GM21717 (cell line): ENCODE measurements at regions not wholly inside any gene's neighbourhood (a gene's known extent, or its start where the extent isn't known, plus 50 kb on each side); places are given as distances from the start of the nearest gene placed in this dataset.
"Not testable (repeated sequence)": the region's sequence is repeated elsewhere in the genome, so short reads cannot be mapped to it uniquely, and the experiment has no call there.

ENCODE experiments used
- ATAC-seq: cut with Tn5 transposase; IDR thresholded peaks from one replicate; pipeline ENCODE4 v1.9.1; 2021; ENCODE audit warnings: mild to moderate bottlenecking, moderate library complexity; ENCODE audit not compliant: unreplicated experiment

DNA sequence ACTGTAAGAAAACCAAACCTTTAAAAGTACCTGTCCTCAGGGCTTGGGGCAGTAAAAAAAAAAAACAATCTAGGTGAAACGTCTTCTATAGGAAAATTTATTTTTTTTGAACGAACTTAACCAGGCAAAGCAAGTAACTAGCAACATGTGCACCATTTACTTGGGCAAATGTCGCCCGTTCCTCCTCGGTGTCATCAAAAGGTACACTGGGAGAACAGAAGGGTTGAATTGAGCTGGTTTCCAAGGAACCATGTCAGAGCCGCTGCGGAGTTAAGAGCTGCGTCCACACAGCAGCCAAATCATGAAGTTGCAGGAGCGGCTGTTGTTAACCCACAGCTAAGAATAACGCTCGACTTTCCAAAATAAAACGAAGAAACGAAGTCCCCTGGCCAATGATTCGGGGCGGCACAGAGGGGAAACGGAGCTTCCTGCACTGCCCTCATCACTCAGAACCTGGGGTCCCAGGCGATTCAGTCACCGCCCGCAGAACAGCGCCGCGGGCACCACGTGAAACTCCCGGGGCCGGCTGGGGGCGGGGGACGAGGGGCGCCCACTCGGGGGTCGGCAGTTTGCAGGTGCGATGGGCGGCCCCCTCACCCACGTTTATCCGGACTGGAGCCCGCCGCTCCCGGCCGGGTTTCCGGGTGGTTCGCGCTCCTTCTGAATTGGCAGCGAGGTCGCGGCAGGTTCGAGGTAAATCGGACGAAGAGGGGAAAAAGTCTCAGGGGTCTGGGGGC is 53.6 kb upstream of the PLGLB1 start:
- ATAC-seq, result not testable (repeated sequence)

DNA sequence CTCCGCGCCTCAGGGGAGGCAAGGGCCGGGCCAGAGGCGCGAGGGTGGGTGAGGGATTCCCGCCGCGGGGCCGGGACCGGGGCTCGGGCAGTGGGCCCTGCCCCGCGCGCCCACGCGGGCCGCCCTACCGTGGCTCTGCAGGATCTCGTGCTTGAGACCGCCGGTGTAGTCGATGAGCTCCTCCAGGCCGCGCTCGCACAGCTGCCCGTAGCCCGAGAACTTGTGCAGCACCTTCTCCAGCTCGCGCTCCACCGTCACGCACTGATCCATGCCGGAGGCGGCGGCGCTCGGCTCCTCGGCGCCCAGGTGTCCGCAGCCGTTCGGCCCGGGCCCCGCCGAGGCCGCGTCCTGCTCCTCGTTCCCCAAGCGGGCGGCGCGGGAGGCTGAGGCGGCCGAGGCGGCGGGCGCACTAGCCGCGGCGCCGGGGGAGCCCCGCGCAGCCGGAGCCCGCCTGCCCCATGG is 54.2 kb upstream of the PLGLB1 start:
- ATAC-seq, result peak; percentile 34

DNA sequence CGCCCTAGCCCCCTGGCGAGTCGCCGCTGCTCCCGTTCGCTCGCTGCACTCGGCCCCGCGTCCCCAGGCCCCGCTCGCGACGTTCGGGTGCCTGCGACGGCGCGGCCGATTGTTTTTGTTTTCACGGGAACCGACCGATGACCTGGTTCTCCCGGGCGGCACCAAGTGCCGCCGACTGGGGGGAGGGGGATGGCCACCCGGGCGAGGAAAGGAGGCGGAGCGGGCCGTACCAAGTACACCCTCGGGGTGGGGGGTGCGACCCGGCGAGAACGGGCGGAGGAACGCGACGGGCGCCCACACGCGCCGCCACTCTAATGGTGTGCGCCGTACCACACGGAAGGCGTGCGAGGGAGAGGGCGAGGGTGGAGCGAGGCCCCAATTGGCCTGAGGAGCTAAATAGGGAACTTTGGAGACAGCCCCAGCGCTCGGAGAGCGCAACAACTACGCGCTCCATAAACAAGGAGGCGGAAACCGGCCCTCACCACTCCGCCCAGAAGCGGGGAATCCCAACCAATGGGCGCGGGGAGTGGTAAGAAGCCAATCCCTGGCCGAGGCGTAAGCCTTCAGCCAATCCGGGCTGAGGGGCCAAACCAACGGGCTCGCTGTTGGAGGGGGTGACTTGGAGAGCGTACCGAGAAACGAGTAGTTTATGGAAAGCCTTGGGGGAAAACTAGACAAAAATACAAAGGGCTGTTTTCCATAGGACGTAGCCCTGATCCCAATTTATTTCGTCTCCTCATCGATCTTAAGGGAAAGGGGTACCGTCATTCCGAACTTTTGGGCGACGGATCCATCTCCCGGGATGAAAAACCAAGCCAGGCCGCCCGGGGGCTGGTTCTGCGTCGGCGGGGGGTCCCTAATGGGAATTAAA is 54.8 kb upstream of the PLGLB1 start:
- peak; percentile 95 for ATAC-seq

DNA sequence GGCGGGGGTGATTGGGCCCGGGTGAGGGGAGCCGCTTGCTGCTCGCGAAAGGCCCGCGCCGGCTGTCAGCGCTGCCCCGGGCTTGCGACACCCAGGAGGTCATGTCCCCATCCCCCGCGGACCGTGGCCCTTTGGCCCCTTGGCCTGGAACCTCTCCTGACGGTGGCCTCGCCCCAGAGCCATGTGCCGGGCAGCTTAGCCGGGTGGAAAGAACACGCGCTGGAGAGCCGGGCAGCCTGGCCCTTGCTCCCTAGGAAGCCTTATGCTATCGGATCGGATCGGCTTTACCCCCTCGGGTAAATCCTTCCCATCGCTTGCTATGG is 55.4 kb upstream of the PLGLB1 start:
- peak; percentile 10 for ATAC-seq

DNA sequence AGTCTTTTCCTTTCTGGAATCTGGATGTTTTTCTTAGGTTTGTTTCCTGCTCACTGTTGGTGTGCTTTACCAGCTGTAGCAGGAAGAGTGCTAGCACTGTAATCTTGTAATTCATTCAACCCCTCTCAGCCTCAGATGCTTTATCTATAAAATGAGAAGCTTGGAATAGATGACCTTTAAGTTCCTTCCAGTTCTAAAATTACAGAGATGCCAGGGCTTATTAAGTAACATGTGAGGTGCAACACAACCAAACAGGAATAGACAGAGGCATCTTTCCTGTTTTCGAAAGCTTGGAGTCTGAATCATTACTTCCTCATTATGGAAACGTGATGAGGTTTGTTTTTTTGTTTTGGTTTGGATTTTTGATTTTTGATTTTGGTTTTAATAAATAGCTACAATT is 60.1 kb upstream of the PLGLB1 start:
- not testable (repeated sequence) for ATAC-seq

DNA sequence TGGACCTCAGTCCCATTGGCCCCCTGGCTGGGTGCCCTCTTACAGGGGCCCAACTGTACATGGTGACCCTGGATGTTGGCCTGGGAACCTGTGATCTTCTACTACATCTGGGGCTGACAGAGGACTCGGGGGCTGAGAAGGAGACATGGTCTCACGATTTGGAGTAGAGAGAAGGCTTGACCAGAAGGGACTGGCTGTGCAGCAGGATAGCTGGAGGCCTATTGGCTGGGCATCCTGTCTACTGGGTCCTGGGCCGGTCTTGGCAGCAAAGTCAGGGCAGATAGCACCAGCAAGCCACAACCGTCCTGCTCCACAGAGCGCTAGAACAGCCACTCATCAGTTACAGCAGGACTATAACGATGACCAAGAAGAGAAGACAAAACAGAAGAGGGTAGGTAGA is 66.4 kb upstream of the PLGLB1 start:
- ATAC-seq, result not testable (repeated sequence)

DNA sequence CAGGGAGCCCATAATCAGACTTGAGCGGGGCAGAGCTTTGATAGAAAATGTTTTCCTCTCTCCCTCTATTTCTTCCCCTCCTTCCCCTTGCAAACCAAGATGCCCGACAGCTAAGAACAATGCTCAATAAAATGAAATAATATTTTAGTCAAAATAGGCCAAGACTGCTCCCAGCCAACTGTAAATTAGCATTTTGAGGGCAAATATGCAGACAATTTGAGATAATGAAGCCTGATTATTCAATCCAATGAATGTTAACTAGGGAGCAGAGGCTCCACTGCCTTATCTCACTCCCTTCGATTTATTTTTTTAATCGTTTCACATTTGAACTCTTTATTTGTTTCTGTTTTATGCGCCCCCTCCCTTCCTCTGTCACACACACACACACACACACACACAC is 67.8 kb upstream of the PLGLB1 start:
- not testable (repeated sequence) for ATAC-seq

DNA sequence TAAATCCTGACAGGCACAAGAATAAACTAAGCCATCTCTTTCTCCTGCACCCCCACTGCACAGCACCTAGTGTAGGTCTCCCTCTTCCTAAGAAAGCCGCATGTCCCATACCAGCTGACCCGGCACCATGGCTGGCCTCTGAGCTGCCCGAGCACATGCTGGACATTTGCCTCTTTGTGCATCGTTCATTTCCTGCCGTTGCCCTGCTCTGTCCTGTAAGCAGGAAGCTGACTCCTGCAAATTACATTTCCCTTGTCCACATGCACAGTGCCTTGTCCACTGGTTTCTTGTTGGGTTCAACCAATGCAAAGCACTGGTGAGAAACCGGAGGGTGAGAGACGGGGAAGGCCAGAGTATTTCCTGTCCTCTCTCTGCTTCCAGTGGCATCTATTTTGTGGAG is 71.6 kb upstream of the PLGLB1 start:
- ATAC-seq, result not testable (repeated sequence)

DNA sequence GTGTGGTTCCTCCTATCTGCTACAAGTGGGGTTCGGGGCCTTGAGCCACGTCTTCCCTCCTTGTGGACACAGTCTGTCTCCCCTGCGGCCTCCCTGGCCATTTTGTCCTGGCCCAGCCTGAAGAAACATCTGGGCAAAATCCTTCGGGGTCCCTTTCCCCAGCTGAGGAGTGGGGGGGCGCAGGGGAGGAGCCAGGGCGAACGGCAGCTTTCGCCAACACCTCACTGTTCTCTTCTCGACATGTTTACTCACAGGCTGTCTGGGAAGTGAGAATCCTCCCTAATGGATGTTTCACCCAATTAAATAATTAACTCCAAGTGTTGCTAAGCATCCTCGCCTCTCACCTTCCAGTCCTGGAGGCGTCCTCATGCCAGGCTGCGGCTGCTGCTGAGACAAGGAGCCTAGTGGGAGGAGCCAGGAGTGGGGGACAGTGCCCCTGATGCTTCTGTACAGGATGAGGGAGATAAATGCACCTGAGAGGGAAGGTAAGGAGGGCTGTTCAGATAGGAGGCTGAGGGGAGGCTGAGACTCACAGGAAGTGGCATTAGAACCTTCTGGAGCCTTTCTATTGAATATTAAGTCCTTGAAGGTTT is 72.4 kb upstream of the PLGLB1 start:
- ATAC-seq, result not testable (repeated sequence)

DNA sequence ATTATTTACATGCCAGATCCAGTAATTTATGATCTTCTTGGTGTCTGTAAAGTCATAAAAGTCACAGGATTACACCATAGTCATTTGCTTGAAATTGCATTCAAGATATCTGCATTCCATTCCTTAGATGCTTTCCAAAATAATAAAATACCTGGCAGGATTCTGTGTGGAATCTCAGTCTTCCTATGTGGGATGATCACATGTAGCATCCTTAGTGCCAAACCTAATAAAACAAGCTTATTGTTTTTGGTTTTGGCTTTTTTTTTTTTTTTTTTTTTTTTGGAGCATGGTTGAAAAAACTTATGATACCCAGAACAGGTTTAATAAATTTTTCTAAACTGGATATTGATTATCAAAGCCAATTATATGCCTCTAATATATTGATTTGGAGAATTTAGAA is 74.2 kb upstream of the PLGLB1 start:
- not testable (repeated sequence) for ATAC-seq

DNA sequence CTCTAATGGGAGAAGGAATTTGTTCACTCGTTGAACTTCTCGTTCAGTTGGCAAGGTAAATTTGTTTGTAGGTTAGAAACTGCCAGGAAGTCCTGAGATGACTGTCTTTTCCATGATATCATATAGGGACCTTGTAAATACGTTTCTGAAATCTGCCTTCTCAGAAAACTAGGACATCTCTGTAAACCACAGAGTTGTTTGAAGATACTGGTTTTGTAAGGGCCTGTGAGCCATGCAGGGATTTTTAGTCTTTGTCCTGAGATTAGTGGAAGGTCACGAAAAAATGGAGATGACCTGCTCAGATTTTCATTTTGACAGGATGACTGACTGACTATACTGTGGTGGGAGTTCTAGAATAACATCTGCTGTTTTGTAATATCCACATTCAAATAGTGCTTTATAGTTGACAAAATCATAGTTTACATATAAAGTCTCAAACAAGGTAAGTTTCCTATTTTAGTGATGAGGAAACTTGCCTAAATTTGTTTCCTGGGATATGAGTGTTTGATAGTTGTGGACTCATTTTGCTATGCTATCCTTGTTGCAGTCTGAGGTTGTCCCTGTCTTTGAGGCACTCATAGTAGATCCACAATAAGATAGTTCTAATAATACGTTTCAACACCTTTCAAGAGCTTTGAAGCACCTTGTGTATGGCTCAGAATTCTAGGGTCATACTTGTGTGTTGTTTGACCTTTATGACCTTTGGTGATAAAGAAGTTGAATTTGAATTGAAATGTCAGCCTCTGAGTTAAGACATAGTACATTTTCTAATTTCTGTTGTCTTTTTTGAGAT is 107.3 kb upstream of the PLGLB1 start:
- ATAC-seq, result not testable (repeated sequence)

DNA sequence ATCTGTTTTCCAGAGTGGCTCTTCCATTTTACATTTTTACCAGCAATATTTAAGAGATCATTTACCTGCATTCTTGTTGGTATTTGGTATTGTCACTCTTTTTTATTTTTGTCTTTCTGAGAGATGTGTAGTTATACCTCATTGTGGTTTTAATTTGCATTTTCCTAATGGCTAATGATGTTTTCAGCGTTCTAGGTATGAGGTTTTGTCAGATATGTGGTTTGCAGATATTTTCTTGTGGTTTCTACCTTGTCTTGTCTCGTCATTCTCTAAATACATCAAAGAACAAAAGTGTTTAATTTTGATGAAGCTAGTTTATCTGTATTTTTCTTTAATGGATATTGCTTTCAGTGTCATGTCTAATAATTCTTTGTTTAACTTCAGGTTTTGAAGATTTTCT is 110.9 kb upstream of the PLGLB1 start:
- ATAC-seq, result not testable (repeated sequence)

DNA sequence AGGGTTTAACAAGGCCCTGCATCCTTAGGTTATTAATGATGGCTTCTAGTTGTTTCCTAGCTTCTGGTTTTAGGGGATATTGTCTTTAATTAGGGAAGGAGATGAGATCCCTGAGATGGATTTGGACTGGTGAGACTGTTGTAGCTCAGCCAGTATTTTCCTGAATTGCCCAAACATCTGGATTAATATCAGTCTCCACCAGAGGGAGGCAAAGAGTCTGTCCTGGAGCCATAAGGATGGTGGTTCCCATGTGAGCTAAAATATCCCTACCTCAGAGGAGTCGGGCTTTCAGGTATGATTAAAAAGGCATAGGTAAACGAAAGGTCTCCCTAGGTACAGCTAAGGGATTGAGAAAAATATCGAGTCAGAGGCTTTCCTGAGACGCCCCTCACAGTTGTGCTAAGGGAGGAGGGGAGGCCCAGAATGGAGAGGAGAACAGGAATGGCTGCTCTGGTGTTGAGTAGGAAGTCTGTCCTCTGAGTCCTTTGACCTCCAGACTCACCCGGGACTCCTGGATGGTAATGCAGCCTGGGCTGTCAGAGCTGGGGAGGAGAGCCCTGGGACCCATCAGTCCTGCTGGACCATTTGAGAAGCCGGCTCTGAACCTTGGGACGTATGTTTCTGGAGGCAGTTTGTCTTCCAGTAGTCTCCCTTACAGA is 130.3 kb upstream of the PLGLB1 start:
- ATAC-seq, result not testable (repeated sequence)

DNA sequence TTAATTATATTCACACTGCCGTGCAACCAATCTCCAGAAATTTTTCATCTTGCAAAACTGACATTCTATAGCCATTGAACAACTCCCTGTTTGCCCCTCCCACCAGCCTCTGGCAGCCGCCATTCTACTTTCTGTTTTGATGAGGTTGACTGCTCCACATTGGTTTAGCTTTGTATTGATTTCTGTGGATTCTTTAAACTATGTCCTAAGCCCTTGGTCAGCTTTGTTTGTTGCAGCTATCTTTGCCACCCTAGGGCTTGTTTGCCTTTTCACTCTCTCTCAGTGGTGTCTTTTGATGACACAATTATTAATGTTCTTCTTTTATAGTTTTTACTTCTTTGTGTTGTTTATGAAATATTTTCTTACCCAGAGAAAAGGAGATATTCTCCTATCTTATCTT is 152.8 kb upstream of the PLGLB1 start:
- ATAC-seq, result not testable (repeated sequence)

DNA sequence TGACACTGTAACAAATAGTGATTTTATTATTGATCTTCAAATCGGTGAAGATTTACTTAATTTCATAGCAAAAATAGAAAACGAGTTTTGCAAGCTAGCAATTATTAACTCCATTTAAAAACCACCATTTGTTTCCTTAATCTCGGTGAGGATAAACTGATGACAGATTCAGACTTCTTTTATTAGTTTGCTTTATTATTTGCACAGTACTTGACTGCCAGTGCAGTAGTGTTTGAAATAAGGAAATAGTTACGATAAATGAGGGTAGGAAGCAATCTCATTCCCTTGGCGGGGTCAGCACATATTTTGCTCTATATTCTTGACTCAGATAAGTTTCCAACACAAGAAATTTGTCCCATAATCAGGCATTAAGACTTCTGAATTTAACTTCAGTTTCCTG is 161.7 kb upstream of the PLGLB1 start:
- ATAC-seq, result not testable (repeated sequence)

DNA sequence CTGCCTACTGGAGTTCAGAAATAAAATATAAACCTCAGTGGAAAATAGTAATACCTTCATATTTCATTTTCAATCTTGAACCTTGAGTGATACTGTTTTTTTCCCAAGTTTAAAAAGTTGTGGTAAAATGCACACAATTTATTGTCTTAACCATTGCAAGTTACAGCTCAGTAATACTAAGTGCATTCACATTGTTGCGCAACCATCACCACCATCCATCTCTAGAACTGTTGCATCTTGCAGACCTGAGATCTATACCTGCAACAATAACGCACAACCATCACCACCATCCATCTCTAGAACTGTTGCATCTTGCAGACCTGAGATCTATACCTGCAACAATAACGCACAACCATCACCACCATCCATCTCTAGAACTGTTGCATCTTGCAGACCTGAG is 162.6 kb upstream of the PLGLB1 start:
- ATAC-seq, result not testable (repeated sequence)

DNA sequence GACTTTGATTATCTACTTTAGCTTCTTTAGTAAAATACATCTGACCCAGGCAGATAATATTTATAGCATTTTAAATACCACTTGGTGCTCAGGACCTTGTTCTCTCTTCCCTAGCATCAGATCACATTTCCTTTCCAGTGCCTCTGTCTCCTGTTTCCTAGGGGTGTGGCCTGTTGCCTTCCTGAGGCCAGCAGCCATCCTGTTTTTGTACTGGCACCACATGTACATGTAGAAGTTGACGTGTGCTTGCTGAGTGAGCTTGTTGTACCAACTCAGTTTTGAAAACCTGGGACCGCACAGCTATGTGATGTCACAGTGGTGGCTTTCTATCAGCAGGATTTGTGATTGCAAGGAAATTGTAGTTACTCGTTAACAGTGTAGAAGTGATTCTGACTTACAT is 167.6 kb upstream of the PLGLB1 start:
- not testable (repeated sequence) for ATAC-seq

DNA sequence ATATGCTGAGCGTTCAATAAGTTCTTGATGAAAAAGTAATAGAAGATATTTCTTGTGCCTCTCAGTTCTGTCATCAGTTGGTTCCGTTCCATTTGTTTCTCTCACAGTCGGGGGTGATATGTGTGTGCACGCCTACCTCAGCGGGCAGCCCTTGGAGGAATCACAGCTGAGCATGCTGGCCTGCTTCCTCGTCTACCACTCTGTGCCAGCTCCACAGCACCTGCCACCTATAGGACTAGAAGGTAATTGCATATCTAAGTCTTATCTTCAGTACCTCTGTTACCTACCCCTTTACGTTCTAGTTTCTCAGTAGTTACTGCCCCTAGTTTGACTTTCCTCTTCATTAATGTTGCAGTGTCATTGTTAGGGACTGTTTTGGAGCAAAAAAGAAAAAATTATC is 171.7 kb upstream of the PLGLB1 start:
- ATAC-seq, result peak; percentile 67

DNA sequence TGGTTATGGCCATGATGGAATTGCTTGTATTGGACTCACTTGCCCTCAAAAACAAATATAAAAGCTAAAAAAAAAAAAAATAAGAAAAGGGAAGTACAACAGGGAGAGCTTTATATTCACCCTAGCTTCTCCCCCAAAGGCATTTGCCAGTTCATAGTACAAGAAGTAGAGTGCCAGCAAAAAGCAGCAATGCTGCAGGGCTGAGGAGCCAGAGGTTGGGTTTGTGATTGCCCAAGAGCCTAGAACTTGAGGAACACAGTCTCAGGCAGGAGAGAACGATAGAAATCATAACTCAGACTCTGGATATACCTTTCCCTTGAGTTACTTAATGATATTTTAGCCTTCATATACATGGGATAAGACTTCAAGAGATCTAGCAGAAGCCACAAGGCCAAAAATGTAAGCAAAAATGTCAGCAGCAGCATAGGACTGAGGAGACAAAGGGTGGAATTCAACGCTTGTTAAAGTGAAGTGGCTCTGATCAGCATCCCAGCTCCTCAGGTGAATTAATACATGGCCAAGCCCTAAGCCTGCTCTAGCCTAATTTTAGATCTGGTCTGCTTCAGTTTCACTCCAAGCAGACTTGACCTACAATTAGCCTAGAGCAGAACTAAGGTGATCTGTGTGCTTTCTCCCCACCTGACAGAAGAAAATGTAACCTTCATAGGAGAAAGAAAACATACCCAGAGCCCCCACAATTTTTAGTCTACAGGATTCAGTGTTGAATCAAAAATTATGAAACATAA is 172.8 kb upstream of the PLGLB1 start:
- ATAC-seq, result not testable (repeated sequence)
